ENCODE measurements at regions not wholly inside any gene's neighbourhood (a gene's known extent, or its start where the extent isn't known, plus 50 kb on each side); places are given as distances from the start of the nearest gene placed in this dataset.

GRCh38 chr7:51528172-51528571 is 211.6 kb upstream of the COBL start:
- no peaks in the 10 kb centered on the region for H3K4me1 Mint-ChIP-seq (ENCODE audit: low read depth)
- intact Hi-C loops (cut with micrococcal nuclease): no loop called here
- H3K36me3 Mint-ChIP-seq (ENCODE audit: low read depth): no peaks in the 10 kb centered on the region
- H3K9me3 Mint-ChIP-seq: peaks cover under 1% of the 10 kb centered on the region
- no peak for DNase-seq (ENCODE audit: low spot score)
- H3K27ac Mint-ChIP-seq: no peak overlapping the region
- no peak overlapping the region for H3K4me3 Mint-ChIP-seq (ENCODE audit: low read depth)
- H3K27me3 Mint-ChIP-seq (ENCODE audit: low read depth): no peaks in the 10 kb centered on the region

- no peak for DNase-seq (ENCODE audit: low spot score)
- Mint-ChIP-seq H3K9me3 (no peaks in the 10 kb centered on the region), H3K4me1 (ENCODE audit: low read depth) (no peaks in the 10 kb centered on the region), H3K27ac (no peak overlapping the region), H3K27me3 (ENCODE audit: low read depth) (no peaks in the 10 kb centered on the region), H3K36me3 (ENCODE audit: low read depth) (no peaks in the 10 kb centered on the region), H3K4me3 (ENCODE audit: low read depth) (no peak overlapping the region)
- intact Hi-C loops (cut with micrococcal nuclease): no loop called here
Measured at GRCh38 chr7:51521694-51522312, 205.2 kb upstream of the COBL start.

DNA sequence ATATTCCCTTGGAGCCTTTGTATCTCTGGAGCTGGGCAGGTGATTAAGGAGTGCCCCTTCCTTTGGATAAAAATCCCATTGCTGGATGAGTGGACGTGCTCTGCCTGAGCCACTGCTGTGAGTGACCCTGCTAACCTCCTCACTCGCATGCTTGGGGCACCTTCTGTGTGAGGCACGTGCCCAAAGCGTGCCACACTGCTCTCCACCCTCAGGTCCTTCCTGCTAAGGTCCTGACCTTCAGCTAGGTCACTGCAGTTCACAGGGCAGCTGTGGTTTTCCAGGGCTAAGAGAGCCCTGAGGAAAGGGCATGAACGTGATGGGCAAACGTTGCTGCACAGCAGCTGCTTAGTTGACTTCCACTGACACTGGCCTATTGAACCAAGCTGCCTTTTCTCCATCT is 204.4 kb upstream of the COBL start:
- Mint-ChIP-seq H3K36me3 (ENCODE audit: low read depth) (no peaks in the 10 kb centered on the region), H3K4me3 (ENCODE audit: low read depth) (no peak overlapping the region), H3K9me3 (no peaks in the 10 kb centered on the region), H3K27me3 (ENCODE audit: low read depth) (no peaks in the 10 kb centered on the region), H3K27ac (no peak overlapping the region), H3K4me1 (ENCODE audit: low read depth) (no peaks in the 10 kb centered on the region)
- intact Hi-C loops (cut with micrococcal nuclease): no loop called here
- no peak for DNase-seq (ENCODE audit: low spot score)

GRCh38 chr7:51518646-51519045 is 202.0 kb upstream of the COBL start:
- Mint-ChIP-seq H3K36me3 (ENCODE audit: low read depth) (no peaks in the 10 kb centered on the region), H3K27ac (no peak overlapping the region), H3K27me3 (ENCODE audit: low read depth) (no peaks in the 10 kb centered on the region), H3K9me3 (peaks cover 4% of the 10 kb centered on the region), H3K4me3 (ENCODE audit: low read depth) (no peak overlapping the region), H3K4me1 (ENCODE audit: low read depth) (no peaks in the 10 kb centered on the region)
- DNase-seq (ENCODE audit: low spot score): no peak
- intact Hi-C loops (cut with micrococcal nuclease): no loop called here

DNA sequence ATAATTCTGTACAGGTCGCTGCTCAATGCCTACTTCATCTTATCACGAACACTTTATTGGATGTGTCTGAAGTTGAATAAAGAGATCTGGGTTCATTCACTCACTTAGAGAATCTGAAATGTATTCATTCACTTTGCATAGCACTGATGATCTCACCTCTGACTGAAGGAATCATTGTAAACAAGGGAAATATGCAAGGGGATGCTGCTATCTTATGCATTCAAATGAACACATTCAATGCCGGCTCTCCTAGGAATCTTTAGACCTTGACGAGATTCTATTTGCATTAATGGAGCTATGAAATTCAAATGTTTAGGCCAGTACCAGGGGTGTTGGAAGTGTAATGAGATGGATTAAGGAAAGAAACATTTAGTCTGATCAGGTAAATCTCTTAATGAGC is 200.6 kb upstream of the COBL start:
- Mint-ChIP-seq H3K4me3 (ENCODE audit: low read depth) (no peak overlapping the region), H3K9me3 (peaks cover 4% of the 10 kb centered on the region), H3K36me3 (ENCODE audit: low read depth) (no peaks in the 10 kb centered on the region), H3K27me3 (ENCODE audit: low read depth) (no peaks in the 10 kb centered on the region), H3K27ac (no peak overlapping the region), H3K4me1 (ENCODE audit: low read depth) (no peaks in the 10 kb centered on the region)
- no peak for DNase-seq (ENCODE audit: low spot score)
- intact Hi-C loops (cut with micrococcal nuclease): no loop called here

DNA sequence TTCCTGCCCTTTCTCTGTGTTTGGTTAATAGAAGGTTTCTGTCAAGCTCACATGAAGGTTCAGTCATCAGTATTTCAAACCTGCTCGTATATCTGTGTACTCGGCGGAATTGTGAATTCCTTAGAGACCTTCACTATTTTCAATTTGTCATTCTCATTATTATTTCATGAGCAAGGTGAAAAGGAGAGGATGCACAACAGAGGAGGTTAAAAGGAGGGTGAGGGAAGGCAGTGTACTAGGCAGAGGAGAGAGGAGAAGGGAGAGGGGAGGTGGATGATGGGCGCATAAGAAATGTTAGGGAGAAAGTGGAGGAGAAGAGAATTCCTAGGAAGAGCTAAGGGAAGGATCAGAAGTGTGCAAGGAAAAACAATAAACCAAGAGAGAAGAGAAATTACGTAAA is 185.0 kb upstream of the COBL start:
- DNase-seq (ENCODE audit: low spot score): no peak
- no peak overlapping the region for H3K27ac Mint-ChIP-seq
- intact Hi-C loops (cut with micrococcal nuclease): no loop called here
- no peak overlapping the region for H3K4me3 Mint-ChIP-seq (ENCODE audit: low read depth)
- no peaks in the 10 kb centered on the region for H3K9me3 Mint-ChIP-seq
- no peaks in the 10 kb centered on the region for H3K27me3 Mint-ChIP-seq (ENCODE audit: low read depth)
- H3K4me1 Mint-ChIP-seq (ENCODE audit: low read depth): no peaks in the 10 kb centered on the region
- H3K36me3 Mint-ChIP-seq (ENCODE audit: low read depth): no peaks in the 10 kb centered on the region

GRCh38 chr7:51482976-51483375 is 166.4 kb upstream of the COBL start:
- Mint-ChIP-seq H3K36me3 (ENCODE audit: low read depth) (no peaks in the 10 kb centered on the region), H3K9me3 (peaks cover 17% of the 10 kb centered on the region), H3K4me1 (ENCODE audit: low read depth) (no peaks in the 10 kb centered on the region), H3K27me3 (ENCODE audit: low read depth) (no peaks in the 10 kb centered on the region), H3K4me3 (ENCODE audit: low read depth) (no peak overlapping the region), H3K27ac (no peak overlapping the region)
- intact Hi-C loops (cut with micrococcal nuclease): no loop called here
- no peak for DNase-seq (ENCODE audit: low spot score)

DNA sequence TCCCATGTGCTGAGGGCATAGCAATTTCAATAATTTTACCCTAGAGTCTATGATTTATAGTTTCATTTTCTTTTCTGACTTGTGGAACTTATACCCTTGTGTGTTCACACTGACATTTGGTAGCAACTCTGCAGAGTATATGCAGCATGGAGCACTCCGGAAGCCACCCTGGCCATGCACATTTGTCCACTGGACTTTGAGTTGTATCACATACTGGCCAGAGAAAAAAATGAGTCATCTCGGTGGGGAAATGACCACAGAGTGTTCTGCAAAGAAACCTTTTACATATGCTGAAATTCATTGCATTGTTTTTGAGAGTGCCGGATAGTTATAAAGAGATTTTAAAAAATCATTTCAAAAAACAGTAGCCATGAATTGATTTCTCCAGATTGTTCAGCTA is 164.8 kb upstream of the COBL start:
- peaks cover 14% of the 10 kb centered on the region for H3K9me3 Mint-ChIP-seq
- H3K36me3 Mint-ChIP-seq (ENCODE audit: low read depth): no peaks in the 10 kb centered on the region

DNA sequence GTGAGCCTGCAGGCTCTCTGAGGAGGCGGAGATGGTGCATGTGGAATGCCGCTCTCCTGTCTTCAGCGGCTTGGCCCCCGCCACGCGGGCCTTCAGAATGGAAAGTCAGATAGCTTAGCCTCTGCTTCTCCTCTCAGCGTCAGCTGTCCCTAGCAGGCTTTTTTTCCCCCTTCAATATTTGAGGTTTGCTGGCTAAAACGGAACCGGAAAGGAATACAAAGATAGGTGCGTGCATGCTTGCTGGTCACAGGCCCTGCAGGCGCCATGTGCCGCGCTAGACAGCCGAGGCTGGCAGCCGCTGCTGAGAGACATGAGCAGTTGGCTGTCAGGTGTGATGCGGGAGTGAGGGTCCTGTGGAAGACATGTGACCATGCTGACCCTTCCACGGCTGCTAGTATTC is 161.2 kb upstream of the COBL start:
- H3K36me3 Mint-ChIP-seq (ENCODE audit: low read depth): no peaks in the 10 kb centered on the region
- no peak for DNase-seq (ENCODE audit: low spot score)
- no peak overlapping the region for H3K4me3 Mint-ChIP-seq (ENCODE audit: low read depth)
- no peak overlapping the region for H3K27ac Mint-ChIP-seq
- H3K4me1 Mint-ChIP-seq (ENCODE audit: low read depth): no peaks in the 10 kb centered on the region
- intact Hi-C loops (cut with micrococcal nuclease): no loop called here
- H3K9me3 Mint-ChIP-seq: peaks cover 12% of the 10 kb centered on the region
- H3K27me3 Mint-ChIP-seq (ENCODE audit: low read depth): no peaks in the 10 kb centered on the region

More for the DNA sequence above, 164.8 kb upstream of the COBL start:
- no peaks in the 10 kb centered on the region for H3K4me1 Mint-ChIP-seq (ENCODE audit: low read depth)
- DNase-seq (ENCODE audit: low spot score): no peak
- no peak overlapping the region for H3K27ac Mint-ChIP-seq
- intact Hi-C loops (cut with micrococcal nuclease): no loop called here
- no peaks in the 10 kb centered on the region for H3K27me3 Mint-ChIP-seq (ENCODE audit: low read depth)
- no peak overlapping the region for H3K4me3 Mint-ChIP-seq (ENCODE audit: low read depth)

DNA sequence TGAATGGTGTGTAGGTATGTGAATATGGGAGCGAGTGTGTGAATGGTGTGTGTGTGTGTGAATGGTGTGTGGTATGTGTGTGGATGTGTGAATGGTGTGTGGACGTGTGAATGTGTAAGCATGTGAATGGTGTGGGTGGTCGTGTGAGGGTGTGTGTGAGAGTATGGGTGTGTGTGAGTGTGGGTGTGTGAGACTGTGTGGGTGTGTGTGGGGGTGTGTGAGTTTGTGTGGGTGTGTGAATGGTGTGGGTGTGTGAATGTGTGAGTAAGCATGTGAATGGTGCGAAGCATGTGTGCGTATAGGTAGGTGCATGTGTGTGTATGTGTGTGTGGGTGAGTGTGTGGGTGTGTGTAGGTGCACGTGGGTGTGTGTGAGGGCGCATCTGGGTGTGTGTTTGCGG is 160.7 kb upstream of the COBL start:
- intact Hi-C loops (cut with micrococcal nuclease): no loop called here
- Mint-ChIP-seq H3K4me1 (ENCODE audit: low read depth) (no peaks in the 10 kb centered on the region), H3K27ac (no peak overlapping the region), H3K27me3 (ENCODE audit: low read depth) (no peaks in the 10 kb centered on the region), H3K4me3 (ENCODE audit: low read depth) (no peak overlapping the region), H3K36me3 (ENCODE audit: low read depth) (no peaks in the 10 kb centered on the region), H3K9me3 (peaks cover 12% of the 10 kb centered on the region)
- DNase-seq (ENCODE audit: low spot score): no peak

GRCh38 chr7:51476026-51476425 is 159.4 kb upstream of the COBL start:
- H3K4me3 Mint-ChIP-seq (ENCODE audit: low read depth): no peak overlapping the region
- intact Hi-C loops (cut with micrococcal nuclease): no loop called here
- no peaks in the 10 kb centered on the region for H3K36me3 Mint-ChIP-seq (ENCODE audit: low read depth)
- H3K27me3 Mint-ChIP-seq (ENCODE audit: low read depth): peaks cover 8% of the 10 kb centered on the region
- H3K27ac Mint-ChIP-seq: no peak overlapping the region
- no peak for DNase-seq (ENCODE audit: low spot score)
- H3K4me1 Mint-ChIP-seq (ENCODE audit: low read depth): no peaks in the 10 kb centered on the region
- H3K9me3 Mint-ChIP-seq: peaks cover 12% of the 10 kb centered on the region

DNA sequence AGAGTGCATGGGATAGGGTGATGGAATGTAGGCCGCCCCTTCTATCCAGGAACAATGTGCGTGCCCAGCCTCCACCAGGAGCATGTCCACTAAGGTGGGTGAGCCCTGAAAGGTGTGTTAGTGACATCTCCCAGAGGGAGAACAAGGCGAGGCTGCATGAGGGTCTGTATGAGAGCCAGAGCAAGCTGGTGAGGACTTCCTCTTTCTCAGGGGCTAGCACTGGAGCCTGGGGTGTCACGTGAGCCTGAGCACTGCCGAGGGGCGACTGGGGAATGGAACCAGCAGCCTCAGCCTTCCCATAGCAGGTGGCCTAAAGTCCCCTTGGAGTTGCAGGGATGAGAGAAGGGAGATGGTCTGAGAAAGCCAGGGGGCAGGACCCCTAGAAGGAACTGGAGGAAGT is 156.3 kb upstream of the COBL start:
- peaks cover 2% of the 10 kb centered on the region for H3K4me1 Mint-ChIP-seq (ENCODE audit: low read depth)
- H3K4me3 Mint-ChIP-seq (ENCODE audit: low read depth): no peak overlapping the region
- H3K27ac Mint-ChIP-seq: no peak overlapping the region
- H3K9me3 Mint-ChIP-seq: peaks cover 4% of the 10 kb centered on the region
- no peak for DNase-seq (ENCODE audit: low spot score)
- peaks cover 11% of the 10 kb centered on the region for H3K27me3 Mint-ChIP-seq (ENCODE audit: low read depth)
- intact Hi-C loops (cut with micrococcal nuclease): no loop called here
- no peaks in the 10 kb centered on the region for H3K36me3 Mint-ChIP-seq (ENCODE audit: low read depth)

GRCh38 chr7:51471981-51472296 is 155.3 kb upstream of the COBL start:
- peaks cover 11% of the 10 kb centered on the region for H3K27me3 Mint-ChIP-seq (ENCODE audit: low read depth)
- DNase-seq (ENCODE audit: low spot score): no peak
- no peak overlapping the region for H3K27ac Mint-ChIP-seq
- H3K4me1 Mint-ChIP-seq (ENCODE audit: low read depth): peaks cover 7% of the 10 kb centered on the region
- H3K9me3 Mint-ChIP-seq: peaks cover 4% of the 10 kb centered on the region
- no peak overlapping the region for H3K4me3 Mint-ChIP-seq (ENCODE audit: low read depth)
- intact Hi-C loops (cut with micrococcal nuclease): no loop called here
- H3K36me3 Mint-ChIP-seq (ENCODE audit: low read depth): no peaks in the 10 kb centered on the region

All from activated T-helper 2 cell treated with anti-CD3 and anti-CD28 coated beads, Interferon-gamma antibody, Interleukin-2, Interleukin-4, amounts not matched to agents 10 μg/mL and 5 μg/mL and 100 μg/mL, durations not matched to agents 14 hours and 24 hours and 36 hours (primary cell).